SH-SY5Y (cell line): ENCODE measurements at regions not wholly inside any gene's neighbourhood (a gene's known extent, or its start where the extent isn't known, plus 50 kb on each side); places are given as distances from the start of the nearest gene placed in this dataset.

Experiments
- GATA2 ChIP-seq: IDR thresholded peaks from 2 replicates; pipeline ENCODE4 v1.6.1; 2011; ENCODE audit warnings: mild to moderate bottlenecking, low read depth, low read length
- GATA3 ChIP-seq: IDR thresholded peaks from 2 replicates; pipeline ENCODE4 v1.6.1; 2011; ENCODE audit warnings: low read depth, mild to moderate bottlenecking, low read length, moderate library complexity

GRCh38 chr3:148601766-148602685 lies 95.7 kb upstream of the AGTR1 start:
- TF ChIP-seq GATA3 (no peak), GATA2 (no peak)
